WTC11 (cell line): ENCODE measurements at regions not wholly inside any gene's neighbourhood (a gene's known extent, or its start where the extent isn't known, plus 50 kb on each side); places are given as distances from the start of the nearest gene placed in this dataset.

Experiments used
- ATAC-seq: fragments of 200-7000 bp; cut with Tn5 transposase; 2 replicates; pipeline ENCODE4 v1.10.0; 2021; ENCODE audit warnings: mild to moderate bottlenecking, moderate library complexity
- CTCF ChIA-PET: fragments of 300-600 bp; sonication (Branson Sonifier 250); formaldehyde crosslinking; loops from one replicate; lab custom pipeline; 2021; ENCODE audit warnings: antibody characterized with exemption; lab: Charles Lee
- POLR2A ChIA-PET: fragments of 350-600 bp; sonication (Branson Sonifier 250); formaldehyde crosslinking; loops from one replicate; lab custom pipeline; 2021; ENCODE audit warnings: antibody characterized with exemption; lab: Charles Lee
- DNase-seq: peaks from one replicate; pipeline ENCODE4 v3.0.0; 2021; ENCODE audit warnings: low spot score
- H3K27ac Mint-ChIP-seq: 2 replicates; pipeline ENCODE4 v1.8.0; 2021; ENCODE audit warnings: mixed read lengths
- H3K27me3 Mint-ChIP-seq: 2 replicates; pipeline ENCODE4 v1.8.0; 2021; ENCODE audit warnings: low read depth, mild to moderate bottlenecking, moderate library complexity, mixed read lengths
- H3K36me3 Mint-ChIP-seq: 2 replicates; pipeline ENCODE4 v1.8.0; 2021; ENCODE audit warnings: mixed read lengths
- H3K4me1 Mint-ChIP-seq: 2 replicates; pipeline ENCODE4 v1.8.0; 2022; ENCODE audit warnings: mixed read lengths
- H3K4me3 Mint-ChIP-seq: 2 replicates; pipeline ENCODE4 v1.8.0; 2021; ENCODE audit warnings: mild to moderate bottlenecking, moderate library complexity, mixed read lengths
- H3K9me3 Mint-ChIP-seq: 2 replicates; pipeline ENCODE4 v1.8.0; 2021; ENCODE audit warnings: mixed read lengths
- ATF6 ChIP-seq: sonication (generic); formaldehyde crosslinking; IDR thresholded peaks from 2 replicates; pipeline ENCODE4 v1.8.1; 2023; ENCODE audit warnings: mild to moderate bottlenecking, missing genetic modification reagents
- CBFB ChIP-seq: sonication (generic); formaldehyde crosslinking; IDR thresholded peaks from 2 replicates; pipeline ENCODE4 v1.8.1; 2022; ENCODE audit warnings: mild to moderate bottlenecking, low read depth, missing genetic modification reagents
- CREM ChIP-seq: sonication (generic); formaldehyde crosslinking; IDR thresholded peaks from 2 replicates; pipeline ENCODE4 v1.8.1; 2022; ENCODE audit warnings: mild to moderate bottlenecking, missing genetic modification reagents, moderate library complexity
- E2F4 ChIP-seq: sonication (generic); formaldehyde crosslinking; IDR thresholded peaks from 2 replicates; pipeline ENCODE4 v1.8.1; 2022; ENCODE audit warnings: low read depth, mild to moderate bottlenecking, moderate library complexity, missing genetic modification reagents, borderline replicate concordance
- ESRRA ChIP-seq: sonication (generic); formaldehyde crosslinking; IDR thresholded peaks from 2 replicates; pipeline ENCODE4 v1.8.1; 2022; ENCODE audit warnings: mild to moderate bottlenecking, missing genetic modification reagents, borderline replicate concordance
- FOXJ3 ChIP-seq: sonication (generic); formaldehyde crosslinking; IDR thresholded peaks from 2 replicates; pipeline ENCODE4 v1.9.0; 2021; ENCODE audit warnings: missing genetic modification reagents, mild to moderate bottlenecking, borderline replicate concordance
- GRHL2 ChIP-seq: fragments of 250-450 bp; sonication (Bioruptor Pico); IDR thresholded peaks from 2 replicates; pipeline ENCODE4 v1.8.0; 2022; ENCODE audit warnings: mild to moderate bottlenecking, moderate library complexity; ENCODE audit not compliant: insufficient replicate concordance, severe bottlenecking
- HMGXB4 ChIP-seq: sonication (generic); formaldehyde crosslinking; IDR thresholded peaks from 2 replicates; pipeline ENCODE4 v1.8.1; 2023; ENCODE audit warnings: mild to moderate bottlenecking, moderate library complexity, missing genetic modification reagents
- IRF1 ChIP-seq: sonication (generic); formaldehyde crosslinking; IDR thresholded peaks from 2 replicates; pipeline ENCODE4 v1.8.0; 2023; ENCODE audit warnings: missing genetic modification reagents
- IRF2 ChIP-seq: sonication (generic); formaldehyde crosslinking; IDR thresholded peaks from 2 replicates; pipeline ENCODE4 v1.8.0; 2022; ENCODE audit warnings: low read depth, missing genetic modification reagents, borderline replicate concordance
- MLX ChIP-seq: sonication (generic); formaldehyde crosslinking; IDR thresholded peaks from 2 replicates; pipeline ENCODE4 v1.8.1; 2023; ENCODE audit warnings: mild to moderate bottlenecking, missing genetic modification reagents, moderate library complexity
- NFYB ChIP-seq: sonication (generic); formaldehyde crosslinking; conservative IDR thresholded peaks from 2 replicates; pipeline ENCODE4 v1.8.0; 2022; ENCODE audit warnings: low read depth, missing genetic modification reagents
- NR2C2 ChIP-seq: sonication (generic); formaldehyde crosslinking; IDR thresholded peaks from 2 replicates; pipeline ENCODE4 v1.8.0; 2022; ENCODE audit warnings: mild to moderate bottlenecking, missing genetic modification reagents
- NR3C1 ChIP-seq: sonication (generic); formaldehyde crosslinking; conservative IDR thresholded peaks from 2 replicates; pipeline ENCODE4 v1.8.1; 2023; ENCODE audit warnings: low read depth, mild to moderate bottlenecking, missing genetic modification reagents
- OVOL2 ChIP-seq: fragments of 250-450 bp; sonication (Bioruptor Pico); IDR thresholded peaks from 2 replicates; pipeline ENCODE4 v1.9.0; 2021; ENCODE audit warnings: mild to moderate bottlenecking, borderline replicate concordance
- PREB ChIP-seq: sonication (generic); formaldehyde crosslinking; IDR thresholded peaks from 2 replicates; pipeline ENCODE4 v1.8.1; 2022; ENCODE audit warnings: mild to moderate bottlenecking, missing genetic modification reagents, moderate library complexity, borderline replicate concordance
- PRRX2 ChIP-seq: fragments of 250-450 bp; sonication (Bioruptor Pico); IDR thresholded peaks from 2 replicates; pipeline ENCODE4 v1.8.0; 2021; ENCODE audit warnings: mild to moderate bottlenecking
- SOX15 ChIP-seq: fragments of 250-450 bp; sonication (Bioruptor Pico); IDR thresholded peaks from 2 replicates; pipeline ENCODE4 v1.9.0; 2021; ENCODE audit warnings: mild to moderate bottlenecking
- TEAD4 ChIP-seq: sonication (generic); formaldehyde crosslinking; IDR thresholded peaks from 2 replicates; pipeline ENCODE4 v1.8.0; 2022; ENCODE audit warnings: mild to moderate bottlenecking, missing genetic modification reagents
- TP53 ChIP-seq: sonication (generic); formaldehyde crosslinking; IDR thresholded peaks from 2 replicates; pipeline ENCODE4 v1.8.1; 2023; ENCODE audit warnings: mild to moderate bottlenecking, missing genetic modification reagents
- ZNF219 ChIP-seq: sonication (generic); formaldehyde crosslinking; IDR thresholded peaks from 2 replicates; pipeline ENCODE4 v1.8.0; 2023; ENCODE audit warnings: missing genetic modification reagents, mild to moderate bottlenecking, borderline replicate concordance
- ZNF232 ChIP-seq: sonication (generic); formaldehyde crosslinking; IDR thresholded peaks from 2 replicates; pipeline ENCODE4 v1.8.0; 2022; ENCODE audit warnings: mild to moderate bottlenecking, missing genetic modification reagents
- ZNF281 ChIP-seq: sonication (generic); formaldehyde crosslinking; IDR thresholded peaks from 2 replicates; pipeline ENCODE4 v1.8.0; 2023; ENCODE audit warnings: mild to moderate bottlenecking, missing genetic modification reagents
- ZNF423 ChIP-seq: fragments of 250-450 bp; sonication (Bioruptor Pico); IDR thresholded peaks from 2 replicates; pipeline ENCODE4 v2.1.2; 2022; ENCODE audit warnings: mild to moderate bottlenecking, moderate library complexity

GRCh38 chr9:89732295-89732938 lies 127.6 kb downstream of the GADD45G start:
- Mint-ChIP-seq H3K27ac (no peak overlapping the region), H3K4me1 (peaks cover 10% of the 10 kb centered on the region), H3K9me3 (no peaks in the 10 kb centered on the region), H3K27me3 (no peaks in the 10 kb centered on the region), H3K4me3 (no peak overlapping the region), H3K36me3 (no peaks in the 10 kb centered on the region)
- CTCF ChIA-PET: interaction anchor here (1.0 to 2.0 kb wide), 2 partner anchors 11 to 13 kb away, joined by 3 to 6 read pairs; no protein-coding TSS in a partner anchor
- DNase-seq (no peak), ATAC-seq (no peak)
- POLR2A ChIA-PET: no interaction called here
- TF ChIP-seq ZNF423 (no peak), TEAD4 (CRISPR knock-in tag) (no peak), NFYB (CRISPR knock-in tag) (no peak), CBFB (CRISPR knock-in tag) (no peak), CREM (no peak), ZNF281 (CRISPR knock-in tag) (no peak), ZNF232 (CRISPR knock-in tag) (no peak)

- no peaks in the 10 kb centered on the region for H3K27me3 Mint-ChIP-seq
- H3K27ac Mint-ChIP-seq: no peak overlapping the region
- ATAC-seq (no peak), DNase-seq (no peak)
- H3K36me3 Mint-ChIP-seq: no peaks in the 10 kb centered on the region
- peaks cover 15% of the 10 kb centered on the region for H3K4me1 Mint-ChIP-seq
- TF ChIP-seq E2F4: no peak
- TF ChIP-seq ZNF219 (CRISPR knock-in tag): no peak
- TF ChIP-seq PRRX2 (CRISPR knock-in tag): no peak
- TF ChIP-seq FOXJ3: no peak
- no peak for TF ChIP-seq ESRRA
- no peak for TF ChIP-seq NFYB (CRISPR knock-in tag)
- TF ChIP-seq NR3C1 (CRISPR knock-in tag): no peak
- no peak for TF ChIP-seq SOX15 (CRISPR knock-in tag)
- TF ChIP-seq PREB (CRISPR knock-in tag): no peak
- no peak for TF ChIP-seq GRHL2 (CRISPR knock-in tag)
- no peak for TF ChIP-seq MLX (CRISPR knock-in tag)
- TF ChIP-seq TEAD4 (CRISPR knock-in tag): no peak
- TF ChIP-seq TP53 (CRISPR knock-in tag): no peak
- TF ChIP-seq IRF2 (CRISPR knock-in tag): no peak
- no peak for TF ChIP-seq ZNF423
- no peak for TF ChIP-seq NR2C2 (CRISPR knock-in tag)
- TF ChIP-seq ATF6 (CRISPR knock-in tag): no peak
- no peak for TF ChIP-seq HMGXB4 (CRISPR knock-in tag)
- TF ChIP-seq OVOL2 (CRISPR knock-in tag): no peak
- no peak for TF ChIP-seq IRF1
- no peaks in the 10 kb centered on the region for H3K9me3 Mint-ChIP-seq
- H3K4me3 Mint-ChIP-seq: no peak overlapping the region
- ChIA-PET POLR2A (no interaction called here), CTCF (interaction anchor here (1.0 kb wide), 1 partner anchor 11 kb away, joined by 3 read pairs; no protein-coding TSS in a partner anchor)
Observed at GRCh38 chr9:89732939-89733324, 128.1 kb downstream of the GADD45G start.
